ENCODE measurements at regions not wholly inside any gene's neighbourhood (a gene's known extent, or its start where the extent isn't known, plus 50 kb on each side); places are given as distances from the start of the nearest gene placed in this dataset.

DNA sequence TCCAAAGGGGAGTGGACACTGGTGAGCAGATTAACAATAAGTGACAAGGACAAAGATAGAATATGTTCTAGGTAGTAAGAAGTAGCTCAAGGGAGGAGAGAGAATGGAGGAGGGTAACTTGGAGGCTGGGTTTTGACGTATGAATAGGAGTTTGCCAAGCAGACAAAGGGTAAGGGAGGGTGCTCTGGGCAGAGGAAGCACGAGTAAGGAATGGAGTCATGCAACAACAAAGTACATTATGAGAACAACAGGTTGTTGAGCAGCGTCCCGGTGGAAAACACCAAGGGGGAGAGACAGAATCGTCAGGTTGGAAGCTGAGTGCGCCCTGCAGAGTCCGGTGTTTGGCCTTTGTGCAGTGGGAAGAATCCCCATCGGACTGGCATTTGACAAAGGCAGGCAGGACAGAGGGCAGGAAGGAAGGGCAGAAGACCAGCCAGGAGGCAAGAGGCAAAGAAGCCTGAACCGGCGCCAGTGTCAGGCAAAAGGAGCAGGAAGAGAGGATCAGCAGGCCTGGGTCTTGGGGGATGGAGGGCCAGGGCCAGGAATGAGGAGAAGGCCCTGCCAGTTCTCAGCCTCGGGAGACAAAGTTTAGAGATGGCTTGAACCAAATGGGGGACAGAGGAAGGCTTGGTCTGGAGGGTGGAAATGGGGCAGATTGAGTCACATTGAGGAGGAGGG lies 134.3 kb upstream of the TNRC6C start:
- no peak for TF ChIP-seq TAF7 (optimal IDR thresholded peaks at IDR 0.05; ENCODE audit: borderline replicate concordance, low read depth, low read length)
- TF ChIP-seq, protein P1, sequence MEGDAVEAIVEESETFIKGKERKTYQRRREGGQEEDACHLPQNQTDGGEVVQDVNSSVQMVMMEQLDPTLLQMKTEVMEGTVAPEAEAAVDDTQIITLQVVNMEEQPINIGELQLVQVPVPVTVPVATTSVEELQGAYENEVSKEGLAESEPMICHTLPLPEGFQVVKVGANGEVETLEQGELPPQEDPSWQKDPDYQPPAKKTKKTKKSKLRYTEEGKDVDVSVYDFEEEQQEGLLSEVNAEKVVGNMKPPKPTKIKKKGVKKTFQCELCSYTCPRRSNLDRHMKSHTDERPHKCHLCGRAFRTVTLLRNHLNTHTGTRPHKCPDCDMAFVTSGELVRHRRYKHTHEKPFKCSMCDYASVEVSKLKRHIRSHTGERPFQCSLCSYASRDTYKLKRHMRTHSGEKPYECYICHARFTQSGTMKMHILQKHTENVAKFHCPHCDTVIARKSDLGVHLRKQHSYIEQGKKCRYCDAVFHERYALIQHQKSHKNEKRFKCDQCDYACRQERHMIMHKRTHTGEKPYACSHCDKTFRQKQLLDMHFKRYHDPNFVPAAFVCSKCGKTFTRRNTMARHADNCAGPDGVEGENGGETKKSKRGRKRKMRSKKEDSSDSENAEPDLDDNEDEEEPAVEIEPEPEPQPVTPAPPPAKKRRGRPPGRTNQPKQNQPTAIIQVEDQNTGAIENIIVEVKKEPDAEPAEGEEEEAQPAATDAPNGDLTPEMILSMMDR (IDR thresholded peaks at IDR 0.05; ENCODE audit: control extremely low read depth in 1 of 3, insufficient read depth in 1 of 3, low read depth in 1 of 3, low read length in 3 of 3), result no peak
- no peak for TF ChIP-seq GABPA (IDR thresholded peaks at IDR 0.05; ENCODE audit: borderline replicate concordance, insufficient read depth, low read length)
- TF ChIP-seq, protein P2, sequence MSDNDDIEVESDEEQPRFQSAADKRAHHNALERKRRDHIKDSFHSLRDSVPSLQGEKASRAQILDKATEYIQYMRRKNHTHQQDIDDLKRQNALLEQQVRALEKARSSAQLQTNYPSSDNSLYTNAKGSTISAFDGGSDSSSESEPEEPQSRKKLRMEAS (IDR thresholded peaks at IDR 0.05), result no peak
- TF ChIP-seq RAD21 (IDR thresholded peaks at IDR 0.05 in 1 of 2, conservative IDR thresholded peaks at IDR 0.05 in 1 of 2; ENCODE audit: low read depth in 2 of 2, low read length in 2 of 2), result no peak
- no peak for TF ChIP-seq ASH2L (IDR thresholded peaks at IDR 0.05; ENCODE audit: low read length)
- no peak for TF ChIP-seq HDAC6 (IDR thresholded peaks at IDR 0.05; ENCODE audit: low read depth, low read length)
- no peak for TF ChIP-seq EZH2 (IDR thresholded peaks at IDR 0.05; ENCODE audit: low read depth, low read length, severe bottlenecking)
- no peak for TF ChIP-seq CREB1 (IDR thresholded peaks at IDR 0.05)
- TF ChIP-seq KDM1A (IDR thresholded peaks at IDR 0.05; ENCODE audit: borderline replicate concordance, low read length), result no peak
- no peak for TF ChIP-seq TAF1 (IDR thresholded peaks at IDR 0.05; ENCODE audit: low read depth, low read length)
- TF ChIP-seq CEBPB (IDR thresholded peaks at IDR 0.05; ENCODE audit: low read depth, low read length), result no peak
- TF ChIP-seq MAFK (IDR thresholded peaks at IDR 0.05; ENCODE audit: low read depth, low read length), result no peak
- TF ChIP-seq PHF8 (conservative IDR thresholded peaks at IDR 0.05; ENCODE audit: low read depth, low read length), result no peak
